Stomach (tissue), 8 donors: ENCODE measurements at regions not wholly inside any gene's neighbourhood (a gene's known extent, or its start where the extent isn't known, plus 50 kb on each side); places are given as distances from the start of the nearest gene placed in this dataset.

ENCODE experiments used
- DNase-seq, 2 donors: peaks; one replicate each; pipeline versions ENCODE4 v3.0.0 to v3.0.0-alpha.2; 2013 to 2019
- H3K27ac ChIP-seq, 5 donors: fragments of 200-600 bp in 4 of 5; sonication (generic) in 4 of 5; one replicate each; pipeline ENCODE4 v1.5.1; 2013 to 2019; ENCODE audit warnings: mild to moderate bottlenecking in 1 of 5, moderate library complexity in 1 of 5
- H3K27me3 ChIP-seq, 3 donors: fragments of 200-600 bp; sonication (generic); one replicate each; pipeline ENCODE4 v1.5.1; 2017 to 2019; ENCODE audit warnings: mixed run types in 1 of 3
- H3K36me3 ChIP-seq, 4 donors: fragments of 200-600 bp; sonication (generic); 1 replicate in 3 of 4; 2 replicates in 1 of 4; pipeline ENCODE4 v1.5.1; 2016 to 2019
- H3K4me1 ChIP-seq, 4 donors: fragments of 200-600 bp; sonication (generic); one replicate each; pipeline ENCODE4 v1.5.1; 2016 to 2019
- H3K4me3 ChIP-seq, 4 donors: fragments of 200-600 bp; sonication (generic) in 3 of 4; one replicate each; pipeline ENCODE4 v1.5.1; 2016 to 2019; ENCODE audit warnings: mild to moderate bottlenecking in 1 of 4
- H3K9me3 ChIP-seq, 4 donors: fragments of 200-600 bp; sonication (generic); one replicate each; pipeline ENCODE4 v1.5.1; 2016 to 2019
- CTCF ChIP-seq, 7 experiments: fragments of 450-650 bp in 4 of 7; fragments of 200-600 bp in 3 of 7; sonication (generic) in 3 of 7; IDR thresholded peaks; one replicate each; pipeline ENCODE4 v1.5.1; 2016 to 2019; ENCODE audit warnings: antibody characterized with exemption in 7 of 7, control low read depth in 2 of 7, mild to moderate bottlenecking in 1 of 7
- EP300 ChIP-seq: sonication (generic); formaldehyde crosslinking; IDR thresholded peaks from one replicate; pipeline ENCODE4 v1.6.1; 2017; ENCODE audit warnings: antibody characterized with exemption
- POLR2A ChIP-seq, 4 donors: fragments of 450-650 bp; IDR thresholded peaks; one replicate each; pipeline ENCODE4 v1.6.1; 2016; ENCODE audit warnings: antibody characterized with exemption in 4 of 4, control low read depth in 2 of 4, mild to moderate bottlenecking in 1 of 4, moderate library complexity in 1 of 4
- POLR2AphosphoS5 ChIP-seq, 3 donors: sonication (generic); formaldehyde crosslinking; IDR thresholded peaks; one replicate each; pipeline ENCODE4 v1.6.1; 2016; ENCODE audit warnings: antibody characterized with exemption in 3 of 3
- WGBS, 5 donors: extraction: QIAGEN DNeasy Blood & Tissue Kit in 3 of 5; methylation state at CpG; one replicate each; pipeline versions ENCODE4 v1.1.5 to v1.1.7; 2013 to 2018; 5-methylcytosine and 5-hydroxymethylcytosine counted together
- intact Hi-C: fragments of 100-400 bp; cut with DNase I; formaldehyde crosslinking; loops from one replicate; pipeline ENCODE4 v1.15.1; 2023; ENCODE audit warnings: low total_unique reads
- donor health status: healthy with polysubstance abuse.
- donor health status: Bipolar disorder and iron deficiency.
- donor health status: healthy.

- DNase-seq = no peak
- intact Hi-C loops = no loop called here
- Histone ChIP-seq H3K27ac (no peak overlapping the region), H3K9me3 (no peaks in the 10 kb centered on the region), H3K36me3 (no peaks in the 10 kb centered on the region), H3K4me3 (no peak overlapping the region), H3K4me1 (no peaks in the 10 kb centered on the region), H3K27me3 (no peaks in the 10 kb centered on the region)
- 72 to 88% (median 85%) methylated on average over 1 of the region's 1 CpG for WGBS, 5 donors
- no peak for TF ChIP-seq POLR2AphosphoS5 (IDR thresholded peaks at IDR 0.05)
- TF ChIP-seq POLR2A (IDR thresholded peaks at IDR 0.05) = no peak
- no peak for TF ChIP-seq CTCF (IDR thresholded peaks at IDR 0.05)
- TF ChIP-seq EP300 = no peak
Observed at GRCh38 chr2:57893786-57894185, 152.8 kb upstream of the VRK2 start.

DNA sequence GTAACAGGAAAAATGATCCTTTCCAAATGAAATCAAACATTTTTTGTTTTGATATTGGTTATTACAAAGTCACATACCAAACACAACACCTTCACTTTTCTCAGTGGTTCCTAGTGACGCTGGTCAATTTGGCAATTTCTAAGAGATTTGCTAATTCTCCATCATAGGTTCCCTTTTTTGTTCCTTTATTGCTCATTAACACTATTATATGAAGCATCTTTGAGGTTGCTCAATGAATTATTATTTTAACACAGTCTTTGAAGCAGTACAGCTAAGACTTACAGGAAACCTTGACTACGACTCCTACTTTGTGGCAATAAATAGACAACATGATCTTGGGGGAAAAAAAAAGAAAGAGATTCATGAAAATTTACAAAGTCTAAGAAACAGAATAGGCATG is 152.2 kb upstream of the VRK2 start:
- Histone ChIP-seq H3K9me3 (no peaks in the 10 kb centered on the region), H3K4me1 (no peaks in the 10 kb centered on the region), H3K27me3 (no peaks in the 10 kb centered on the region), H3K27ac (no peak overlapping the region), H3K36me3 (no peaks in the 10 kb centered on the region), H3K4me3 (no peak overlapping the region)
- intact Hi-C loops = no loop called here
- TF ChIP-seq POLR2AphosphoS5 (IDR thresholded peaks at IDR 0.05) (no peak), POLR2A (IDR thresholded peaks at IDR 0.05) (no peak), CTCF (IDR thresholded peaks at IDR 0.05) (no peak), EP300 (no peak)
- 79 to 92% (median 89%) methylated on average over 2 of the region's 2 CpGs for WGBS, 5 donors
- no peak for DNase-seq

- WGBS, 5 donors = 75 to 90% (median 85%) methylated on average over 1 of the region's 1 CpG
- Histone ChIP-seq H3K36me3 (no peaks in the 10 kb centered on the region), H3K27me3 (no peaks in the 10 kb centered on the region), H3K9me3 (no peaks in the 10 kb centered on the region), H3K4me1 (no peaks in the 10 kb centered on the region), H3K4me3 (no peak overlapping the region), H3K27ac (no peak overlapping the region)
- DNase-seq = no peak
- no peak for TF ChIP-seq POLR2AphosphoS5 (IDR thresholded peaks at IDR 0.05)
- TF ChIP-seq CTCF (IDR thresholded peaks at IDR 0.05) = no peak
- no peak for TF ChIP-seq POLR2A (IDR thresholded peaks at IDR 0.05)
- intact Hi-C loops = no loop called here
Observed at GRCh38 chr2:57897920-57898319, 148.7 kb upstream of the VRK2 start.

DNA sequence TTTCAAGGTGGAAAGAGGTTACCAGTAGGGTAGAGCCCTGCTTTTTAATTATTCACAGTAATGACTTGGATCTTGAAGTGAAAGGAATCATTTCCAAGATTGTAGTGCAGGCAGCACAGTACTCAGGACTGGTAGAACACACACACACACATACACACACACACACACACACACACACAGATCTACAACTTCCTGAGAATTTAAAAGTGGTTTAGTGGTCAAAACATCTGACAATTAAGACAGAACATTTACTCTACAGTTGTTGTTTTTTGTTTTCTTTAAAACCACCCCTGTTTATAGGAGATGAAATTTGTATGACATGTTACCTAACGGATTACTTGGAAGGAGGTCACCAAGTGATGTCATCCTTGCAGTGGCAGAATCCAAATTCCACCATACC is 146.7 kb upstream of the VRK2 start:
- no peaks in the 10 kb centered on the region for H3K27me3 ChIP-seq
- intact Hi-C loops = no loop called here
- H3K9me3 ChIP-seq = no peaks in the 10 kb centered on the region
- WGBS, 5 donors = 39 to 73% (median 61%) methylated on average over 1 of the region's 1 CpG
- H3K27ac ChIP-seq = no peak overlapping the region
- H3K4me1 ChIP-seq = no peaks in the 10 kb centered on the region
- no peak for TF ChIP-seq EP300
- no peak for TF ChIP-seq CTCF (IDR thresholded peaks at IDR 0.05)
- no peaks in the 10 kb centered on the region for H3K36me3 ChIP-seq
- H3K4me3 ChIP-seq = no peak overlapping the region
- no peak for DNase-seq

GRCh38 chr2:57902578-57902977 is 144.0 kb upstream of the VRK2 start:
- WGBS, 5 donors = 74 to 84% (median 79%) methylated on average over 6 of the region's 6 CpGs
- H3K36me3 ChIP-seq = no peaks in the 10 kb centered on the region
- intact Hi-C loops = no loop called here
- no peaks in the 10 kb centered on the region for H3K9me3 ChIP-seq
- TF ChIP-seq CTCF (IDR thresholded peaks at IDR 0.05) (no peak), POLR2AphosphoS5 (IDR thresholded peaks at IDR 0.05) (no peak), POLR2A (IDR thresholded peaks at IDR 0.05) (no peak), EP300 (no peak)
- no peak overlapping the region for H3K4me3 ChIP-seq
- no peak for DNase-seq
- H3K4me1 ChIP-seq = peaks cover 0 to 5% (median 0%) of the 10 kb centered on the region in 4 donors
- no peak overlapping the region for H3K27ac ChIP-seq
- H3K27me3 ChIP-seq = no peaks in the 10 kb centered on the region
